A549 (cell line): ENCODE measurements at regions not wholly inside any gene's neighbourhood (a gene's known extent, or its start where the extent isn't known, plus 50 kb on each side); places are given as distances from the start of the nearest gene placed in this dataset.
"Not testable (repeated sequence)": the region's sequence is repeated elsewhere in the genome, so short reads cannot be mapped to it uniquely, and the experiment has no call there.

ENCODE experiments used
- ATAC-seq, 2 experiments: fragments of 200-7000 bp in 1 of 2; fragments of >200 bp in 1 of 2; cut with Nextera tagmentation in 1 of 2; cut with Tn5 transposase in 1 of 2; 3 replicates each; pipeline versions ENCODE4 v1.8.0 to v1.9.1; 2018 to 2020; ENCODE audit warnings: mild to moderate bottlenecking in 1 of 2, moderate library complexity in 1 of 2
- CTCF ChIA-PET: fragments of 300-600 bp; sonication (Branson Sonifier 250); formaldehyde crosslinking; extraction: SDS; loops from one replicate; lab custom pipeline; 2021; ENCODE audit warnings: antibody characterized with exemption, inconsistent platforms; lab: Yijun Ruan, JAX
- POLR2A ChIA-PET: fragments of 350-600 bp; formaldehyde crosslinking; extraction: SDS; loops from one replicate; lab custom pipeline; 2021; ENCODE audit warnings: antibody characterized with exemption, inconsistent platforms; lab: Yijun Ruan, JAX
- DNase-seq, 2 experiments: peaks; one replicate each; pipeline versions ENCODE4 v3.0.0 to v3.0.0-alpha.2; 2011 to 2016; ENCODE audit warnings: low read depth in 1 of 2, low spot score in 1 of 2
- FAIRE-seq: peaks from 2 replicates; lab custom pipeline; 2011; peaks lifted over from hg19 to GRCh38; lab: Jason Lieb, UNC
- H3K27ac ChIP-seq, 2 experiments: fragments of >200 bp; sonication (Bioruptor Twin); formaldehyde crosslinking; 3 replicates each; pipeline ENCODE4 v1.5.1; 2016 to 2017
- H3K4me1 ChIP-seq: fragments of >200 bp; sonication (Bioruptor Twin); formaldehyde crosslinking; 3 replicates; pipeline ENCODE4 v1.6.1; 2016
- H3K4me2 ChIP-seq: fragments of >200 bp; sonication (Bioruptor Twin); formaldehyde crosslinking; 3 replicates; pipeline ENCODE4 v1.6.1; 2016
- H3K4me3 ChIP-seq: fragments of >200 bp; sonication (Bioruptor Twin); formaldehyde crosslinking; 3 replicates; pipeline ENCODE4 v1.5.1; 2016
- H3K9me3 ChIP-seq: fragments of >200 bp; sonication (Bioruptor Twin); formaldehyde crosslinking; 3 replicates; pipeline ENCODE4 v1.6.1; 2016
- BCL3 ChIP-seq: fragments of >200 bp; sonication (Bioruptor Twin); formaldehyde crosslinking; IDR thresholded peaks from 3 replicates; pipeline ENCODE4 v1.6.1; 2016
- BHLHE40 ChIP-seq: IDR thresholded peaks from 2 replicates; pipeline ENCODE4 v1.6.1; 2012; ENCODE audit warnings: low read depth, low read length, inconsistent platforms
- CHD4 ChIP-seq: fragments of 200-600 bp; sonication (generic); IDR thresholded peaks from 2 replicates; pipeline ENCODE4 v1.6.1; 2016; ENCODE audit warnings: antibody characterized with exemption, mild to moderate bottlenecking, borderline replicate concordance
- E2F6 ChIP-seq: IDR thresholded peaks from 2 replicates; pipeline ENCODE4 v1.6.1; 2012; ENCODE audit warnings: low read depth, borderline replicate concordance
- EHF ChIP-seq: fragments of 250-450 bp; sonication (Bioruptor Pico); IDR thresholded peaks from 2 replicates; pipeline ENCODE4 v1.5.0; 2020; ENCODE audit warnings: mild to moderate bottlenecking
- FOSB ChIP-seq: fragments of 250-450 bp; sonication (Bioruptor Pico); IDR thresholded peaks from 2 replicates; pipeline ENCODE4 v1.5.0; 2020; ENCODE audit warnings: mild to moderate bottlenecking, moderate library complexity
- FOXS1 ChIP-seq: fragments of 250-450 bp; sonication (Bioruptor Pico); IDR thresholded peaks from 2 replicates; pipeline ENCODE4 v1.5.0; 2020; ENCODE audit warnings: mild to moderate bottlenecking, moderate library complexity
- HOXA7 ChIP-seq: fragments of 250-450 bp; sonication (Bioruptor Pico); IDR thresholded peaks from 2 replicates; pipeline ENCODE4 v1.5.0; 2020; ENCODE audit warnings: mild to moderate bottlenecking, moderate library complexity
- JUN ChIP-seq, 2 experiments: fragments of >200 bp; sonication (Bioruptor Twin); formaldehyde crosslinking; IDR thresholded peaks; 2 replicates in 1 of 2; 3 replicates in 1 of 2; pipeline ENCODE4 v1.6.1; 2016 to 2017
- JUNB ChIP-seq: fragments of >200 bp; sonication (Bioruptor Twin); formaldehyde crosslinking; IDR thresholded peaks from 2 replicates; pipeline ENCODE4 v1.6.1; 2016
- MAX ChIP-seq: IDR thresholded peaks from 2 replicates; pipeline ENCODE4 v1.6.1; 2012
- MAZ ChIP-seq: fragments of 150-350 bp; IDR thresholded peaks from 2 replicates; pipeline ENCODE4 v1.6.1; 2014; ENCODE audit warnings: antibody characterized with exemption, low read depth, low read length, borderline replicate concordance
- NR3C1 ChIP-seq: fragments of >200 bp; sonication (Bioruptor Twin); formaldehyde crosslinking; IDR thresholded peaks from 3 replicates; pipeline ENCODE4 v1.6.1; 2017
- PBX3 ChIP-seq: IDR thresholded peaks from 2 replicates; pipeline ENCODE4 v1.6.1; 2012
- RAD21 ChIP-seq, 2 experiments: fragments of >200 bp in 1 of 2; sonication (Bioruptor Twin) in 1 of 2; formaldehyde crosslinking in 1 of 2; IDR thresholded peaks in 1 of 2; conservative IDR thresholded peaks in 1 of 2; 2 replicates in 1 of 2; 3 replicates in 1 of 2; pipeline ENCODE4 v1.6.1; 2012 to 2018; ENCODE audit warnings: inconsistent platforms in 1 of 2
- RARB ChIP-seq: fragments of 250-450 bp; sonication (Bioruptor Pico); IDR thresholded peaks from 2 replicates; pipeline ENCODE4 v1.8.0; 2021; ENCODE audit warnings: mild to moderate bottlenecking, moderate library complexity
- RFX5 ChIP-seq: fragments of 450-650 bp; IDR thresholded peaks from 2 replicates; pipeline ENCODE4 v1.7.1; 2014; ENCODE audit warnings: antibody characterized with exemption, mild to moderate bottlenecking, moderate library complexity
- TP53 ChIP-seq: fragments of 250-450 bp; sonication (Bioruptor Pico); IDR thresholded peaks from 2 replicates; pipeline ENCODE4 v1.5.0; 2021; ENCODE audit warnings: mild to moderate bottlenecking, moderate library complexity
- USF2 ChIP-seq: fragments of 450-650 bp; IDR thresholded peaks from 2 replicates; pipeline ENCODE4 v1.6.1; 2014; ENCODE audit warnings: antibody characterized with exemption
- ZNF302 ChIP-seq: fragments of 250-450 bp; sonication (Bioruptor Pico); IDR thresholded peaks from 2 replicates; pipeline ENCODE4 v1.9.0; 2021; ENCODE audit warnings: inconsistent platforms, mild to moderate bottlenecking, moderate library complexity
- ZSCAN20 ChIP-seq: fragments of 250-450 bp; sonication (Bioruptor Pico); IDR thresholded peaks from 2 replicates; pipeline ENCODE4 v1.8.0; 2022; ENCODE audit warnings: mild to moderate bottlenecking, moderate library complexity
- WGBS: methylation state at CpG from one replicate; pipeline ENCODE4 v1.1.6; 2017; ENCODE audit errors: missing lambda C conversion rate; 5-methylcytosine and 5-hydroxymethylcytosine counted together

- POLR2A ChIA-PET: no interaction called here
- Histone ChIP-seq H3K9me3 (peaks cover 4% of the 10 kb centered on the region; the same call in 1 of the 3 replicates), H3K4me1 (no peaks in the 10 kb centered on the region), H3K27ac (no peak overlapping the region), H3K4me2 (no peak overlapping the region)
- DNase-seq: no peak
- FAIRE-seq: no peak
- TF ChIP-seq BHLHE40 (no peak), RAD21 (conservative IDR thresholded peaks at IDR 0.05 in 1 of 2, IDR thresholded peaks at IDR 0.05 in 1 of 2) (no peak), ZNF302 (CRISPR knock-in tag) (no peak), FOXS1 (CRISPR knock-in tag) (no peak), MAZ (no peak), CHD4 (no peak), JUN (IDR thresholded peaks at IDR 0.05) (no peak), RARB (CRISPR knock-in tag) (no peak), ZSCAN20 (CRISPR knock-in tag) (no peak), RFX5 (no peak), JUNB (no peak), NR3C1 (no peak), E2F6 (no peak), USF2 (no peak)
- TF ChIP-seq, all 56 proteins: peak for 0
- CTCF ChIA-PET: interaction anchor here (1.0 to 2.6 kb wide), 3 partner anchors 9 to 440 kb away, joined by 3 to 10 read pairs (median 6); no protein-coding TSS in a partner anchor
- H3K4me3 ChIP-seq: no peak overlapping the region
- ATAC-seq: no peak
- WGBS: 51% methylated on average over 3 of the region's 5 CpGs
Observed at GRCh38 chr7:13126347-13126746, 438.9 kb downstream of the ARL4A start.

- Histone ChIP-seq H3K9me3 (no peaks in the 10 kb centered on the region), H3K4me1 (no peaks in the 10 kb centered on the region), H3K27ac (no peak overlapping the region), H3K4me3 (no peak overlapping the region), H3K4me2 (no peak overlapping the region)
- ChIA-PET POLR2A (no interaction called here), CTCF (interaction anchor here (0.6 kb wide), 1 partner anchor 281 kb away, joined by 3 read pairs; no protein-coding TSS in a partner anchor)
- TF ChIP-seq USF2 (no peak), EHF (CRISPR knock-in tag) (no peak), RFX5 (no peak), BCL3 (no peak), PBX3 (no peak), HOXA7 (CRISPR knock-in tag) (no peak), RAD21 (conservative IDR thresholded peaks at IDR 0.05 in 1 of 2, IDR thresholded peaks at IDR 0.05 in 1 of 2) (no peak), TP53 (no peak), MAX (no peak), FOSB (CRISPR knock-in tag) (no peak)
- no peak for FAIRE-seq
- ATAC-seq: no peak
- WGBS: 64% methylated on average over 4 of the region's 4 CpGs
- DNase-seq: no peak
Observed at GRCh38 chr7:13130321-13130720, 442.9 kb downstream of the ARL4A start.

GRCh38 chr7:13130906-13131305 lies 443.5 kb downstream of the ARL4A start:
- ATAC-seq, CTCF ChIA-PET, POLR2A ChIA-PET, H3K27ac ChIP-seq, FAIRE-seq, H3K4me2 ChIP-seq, H3K4me1 ChIP-seq, H3K4me3 ChIP-seq, H3K9me3 ChIP-seq, DNase-seq: not testable (repeated sequence)
- WGBS: 68% methylated on average over 3 of the region's 3 CpGs
